HG03097 (cell line): ENCODE measurements at regions not wholly inside any gene's neighbourhood (a gene's known extent, or its start where the extent isn't known, plus 50 kb on each side); places are given as distances from the start of the nearest gene placed in this dataset.

Experiments used
- ATAC-seq: cut with Tn5 transposase; IDR thresholded peaks from one replicate; pipeline ENCODE4 v1.9.1; 2021; ENCODE audit not compliant: unreplicated experiment, low FRiP score

DNA sequence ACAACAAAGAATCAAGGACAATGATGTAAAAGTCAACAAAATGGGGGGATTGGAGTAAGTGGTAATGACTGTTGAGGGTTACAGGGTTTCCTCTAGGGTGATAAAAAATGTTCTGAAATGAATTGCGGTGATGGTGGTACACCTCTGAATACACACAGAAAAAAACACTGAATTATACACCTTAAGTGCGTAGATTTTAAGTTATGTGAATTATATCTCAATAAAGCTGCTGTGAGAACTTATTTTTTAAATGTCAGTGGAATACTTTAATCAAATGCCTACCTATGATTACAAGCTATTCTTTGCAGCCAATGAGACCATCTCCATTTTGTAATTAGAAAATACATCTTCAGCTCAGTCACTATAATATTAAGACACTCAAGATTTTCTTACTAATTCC is 53.5 kb downstream of the ZNF608 start:
- no peak for ATAC-seq

DNA sequence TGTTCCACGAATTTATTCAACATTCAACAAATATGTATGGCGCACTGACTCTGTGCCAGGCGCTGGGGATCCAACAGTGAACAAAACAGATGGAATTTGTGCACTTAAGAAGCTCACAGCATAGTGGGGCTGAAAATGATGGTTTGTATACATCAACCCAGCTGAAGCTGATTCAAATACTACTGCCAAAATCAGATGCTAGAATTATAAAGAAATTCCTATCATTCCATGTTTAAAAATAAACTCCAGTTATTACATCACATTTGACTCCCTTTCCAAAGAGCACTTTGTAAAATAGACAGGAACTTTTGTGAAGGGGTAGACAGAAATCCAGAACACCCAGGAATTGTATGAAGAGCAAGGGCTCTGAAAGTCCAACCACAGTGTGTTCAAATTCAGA is 54.1 kb downstream of the ZNF608 start:
- no peak for ATAC-seq

DNA sequence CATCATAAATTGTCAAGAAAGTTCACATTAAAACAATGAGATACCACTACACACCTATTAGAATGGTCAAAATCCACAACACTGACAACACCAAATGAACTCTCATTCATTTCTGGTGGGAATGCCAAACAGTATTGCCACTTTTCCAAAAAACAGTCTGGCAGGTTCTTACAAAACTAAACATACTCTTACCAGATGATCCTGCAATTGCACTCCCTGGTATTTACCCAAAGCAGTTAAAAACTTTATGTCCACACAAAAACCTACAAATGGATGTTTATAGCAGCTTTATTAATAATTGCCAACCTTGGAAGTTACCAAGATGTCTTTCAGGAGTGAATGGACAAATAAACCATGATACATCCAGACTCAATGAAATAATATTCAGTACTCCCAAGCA is 56.8 kb downstream of the ZNF608 start:
- ATAC-seq = no peak

DNA sequence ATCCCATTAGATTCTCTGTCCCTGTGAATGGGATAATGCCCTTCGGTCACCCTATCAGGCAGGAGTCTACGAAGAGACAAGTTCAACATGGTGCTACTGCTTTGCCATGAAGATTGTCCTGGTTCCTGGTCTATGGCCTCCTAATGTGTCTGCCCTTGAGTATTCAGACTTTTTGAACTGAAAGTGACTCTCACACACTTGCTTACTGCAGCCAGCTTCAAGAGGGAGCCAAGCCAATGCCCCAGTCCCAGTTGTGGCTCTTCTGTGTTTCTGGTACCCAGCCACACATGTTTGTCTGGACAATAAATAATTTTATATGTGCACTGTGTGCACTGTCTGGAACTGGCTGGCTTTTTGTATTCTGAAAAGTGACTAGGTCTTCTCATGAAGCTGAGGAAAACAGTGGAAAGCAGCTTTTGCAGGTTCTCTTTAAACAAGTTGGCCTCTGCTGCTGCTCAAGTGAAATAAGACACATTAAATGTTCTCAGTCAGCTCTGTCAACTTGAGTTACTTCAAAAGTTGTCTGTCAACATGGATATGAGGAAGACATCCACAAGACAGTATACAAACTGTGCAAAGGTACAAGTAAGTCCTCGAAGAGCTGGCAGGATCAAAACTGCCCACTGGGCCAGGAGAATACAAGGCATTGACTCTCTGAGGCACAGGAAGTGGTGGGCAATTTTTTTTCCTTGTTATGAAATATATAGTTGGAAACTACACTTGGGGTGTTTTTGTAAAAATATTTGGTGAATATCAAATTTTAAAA is 60.0 kb downstream of the ZNF608 start:
- no peak for ATAC-seq

DNA sequence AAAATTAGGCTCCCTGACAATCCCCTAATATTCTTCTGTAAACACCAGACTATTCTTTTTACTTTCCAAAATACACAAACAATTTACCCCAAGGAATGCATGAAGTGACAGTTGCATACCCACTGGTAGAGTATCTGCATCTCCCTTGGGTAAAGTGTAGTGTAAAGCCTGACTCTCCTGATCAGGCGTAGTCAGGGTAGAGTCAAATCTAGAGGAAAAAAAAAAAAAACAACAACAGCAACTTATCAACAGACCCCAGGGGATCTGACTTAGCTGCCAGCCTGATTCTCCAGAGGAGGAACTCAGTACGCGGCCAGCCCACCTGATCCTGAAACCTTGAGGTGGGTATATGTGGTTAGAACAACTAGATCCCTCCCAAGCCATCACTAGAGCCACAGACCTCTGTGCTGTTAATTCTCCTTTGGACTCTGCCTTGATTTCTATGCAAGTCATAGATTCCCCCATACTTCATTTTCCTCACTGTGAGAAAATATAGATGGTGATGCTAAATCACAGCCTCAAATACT is 61.0 kb downstream of the ZNF608 start:
- ATAC-seq = no peak

DNA sequence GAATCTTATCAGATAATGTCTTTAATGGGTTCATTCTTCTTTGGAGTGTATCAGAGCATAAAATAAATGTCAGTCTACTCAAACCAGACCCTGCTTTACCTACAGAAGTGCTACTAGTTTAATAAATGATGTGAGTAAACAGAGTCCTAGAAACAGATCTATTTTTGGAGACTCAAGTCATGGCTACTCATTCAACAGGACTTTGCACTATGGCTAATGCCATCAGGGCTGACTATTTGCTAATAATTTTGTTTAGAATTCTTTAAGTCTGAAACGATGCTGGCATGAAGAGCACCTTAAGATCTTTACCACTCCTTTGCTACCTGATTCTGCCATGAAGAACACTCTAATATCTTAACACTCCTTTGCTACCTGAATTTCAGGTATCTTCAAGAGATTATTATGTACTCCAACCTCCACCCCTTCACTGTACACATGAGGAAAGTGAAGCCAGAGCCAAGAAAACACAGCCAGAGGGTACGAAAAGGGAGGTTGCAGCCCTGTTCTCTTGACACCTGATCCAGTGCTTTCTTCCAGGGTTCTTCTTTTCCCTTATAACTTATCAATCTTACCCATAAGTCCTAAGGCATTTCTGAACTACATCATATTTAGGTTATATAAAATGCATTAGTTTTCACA is 62.4 kb downstream of the ZNF608 start:
- ATAC-seq = no peak

DNA sequence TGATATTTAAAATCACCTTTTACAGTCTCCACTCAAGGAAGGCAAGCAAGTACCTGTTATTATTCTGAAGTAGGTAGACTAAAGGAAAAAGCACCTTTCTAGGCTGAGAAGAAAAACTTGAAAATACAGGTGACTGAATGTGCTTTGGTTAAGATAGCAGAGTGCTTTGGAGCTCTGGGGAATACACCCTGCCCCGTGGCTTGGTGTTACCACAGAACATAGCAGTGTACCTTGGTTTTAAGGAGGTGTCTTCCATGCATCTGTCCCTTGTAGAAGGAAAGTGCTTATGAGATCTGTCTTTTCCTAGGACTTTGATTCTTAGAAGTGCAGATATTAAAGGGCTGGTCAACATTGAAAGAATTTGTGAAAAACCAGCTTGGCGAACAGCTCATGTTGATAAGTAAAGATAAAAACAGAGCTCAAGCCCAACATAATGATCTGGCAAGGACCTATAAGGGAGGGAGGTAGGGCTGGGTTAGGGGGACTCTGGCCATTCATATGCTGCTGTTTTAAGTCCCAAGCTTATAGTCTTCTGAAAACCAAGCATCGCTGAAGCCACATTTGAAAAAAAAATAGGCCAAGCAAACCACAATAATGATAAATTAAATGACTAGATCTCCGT is 66.8 kb downstream of the ZNF608 start:
- no peak for ATAC-seq

DNA sequence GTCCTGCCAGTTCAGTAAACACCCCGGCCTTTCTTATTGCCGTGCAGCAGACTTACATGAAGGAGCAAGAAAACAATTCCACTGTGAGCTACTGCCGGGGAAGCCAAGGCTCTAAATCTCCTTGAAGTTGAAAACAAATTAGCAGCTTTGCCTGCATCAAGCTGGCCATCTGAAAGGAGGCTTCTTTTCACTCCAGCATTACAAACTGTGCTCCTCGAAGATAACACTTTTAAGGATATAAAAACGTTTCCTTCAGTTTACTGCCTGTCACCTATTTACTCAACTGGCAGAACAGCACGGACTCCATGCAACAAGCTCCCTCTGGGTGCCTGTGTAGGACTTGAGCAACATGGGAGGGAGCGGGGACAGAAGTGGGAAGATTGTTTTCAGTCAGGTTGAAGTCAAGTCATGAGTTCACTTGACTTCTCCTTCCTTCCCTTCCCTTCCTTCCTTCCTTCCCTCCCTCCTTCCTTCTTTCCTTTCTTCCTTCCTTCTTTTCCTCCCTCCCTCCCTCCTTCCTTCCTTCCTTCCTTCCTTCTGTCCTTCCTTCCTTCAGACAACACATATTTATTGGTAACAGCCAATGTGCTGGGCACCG is 67.4 kb downstream of the ZNF608 start:
- ATAC-seq = no peak

- no peak for ATAC-seq
Observed at GRCh38 chr5:124678468-124678867, 68.0 kb downstream of the ZNF608 start.

DNA sequence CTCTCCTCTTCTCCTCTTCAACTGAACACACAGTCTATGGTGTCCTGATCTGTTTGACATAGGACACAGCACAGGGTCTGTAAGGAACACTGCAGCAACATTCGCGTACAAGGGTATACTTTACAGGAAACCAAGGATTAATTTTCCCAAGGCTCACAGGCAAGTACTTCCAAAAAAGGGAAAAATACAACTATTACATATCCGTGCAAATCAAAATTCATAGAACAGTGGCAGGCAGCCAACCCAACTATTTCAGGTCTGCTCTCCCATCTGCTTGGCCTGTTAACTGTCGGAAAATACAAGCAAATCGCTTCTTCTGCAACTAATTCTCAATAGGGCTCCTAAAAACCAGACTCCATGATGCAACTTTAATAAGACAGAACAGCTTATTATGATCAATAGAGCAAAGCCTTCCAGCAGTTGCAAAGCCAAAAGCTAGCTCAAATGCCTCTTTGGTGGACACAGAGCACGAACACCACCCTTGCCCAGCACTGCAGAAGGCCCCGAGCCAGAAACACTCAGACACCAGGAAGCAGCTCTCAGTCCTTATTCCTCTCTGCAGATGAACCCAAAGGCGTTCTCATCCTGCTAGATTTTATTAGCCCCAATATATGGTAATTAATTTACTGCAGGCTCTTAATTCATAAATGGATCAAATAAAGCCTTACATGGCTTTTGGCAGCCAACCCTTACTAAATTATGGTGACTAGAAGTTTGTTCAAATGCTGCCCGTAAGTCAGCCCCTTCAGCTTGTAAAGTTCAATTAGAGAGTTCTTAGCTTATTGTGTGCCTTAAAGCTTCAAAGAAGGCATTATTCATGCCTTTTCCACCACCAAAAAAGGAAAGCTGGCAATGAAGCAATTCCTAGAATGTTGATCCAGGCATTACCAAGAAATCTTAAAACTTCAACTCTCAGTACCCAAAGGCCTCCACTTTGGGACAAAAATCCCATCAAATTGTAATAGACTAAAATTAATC is 68.8 kb downstream of the ZNF608 start:
- ATAC-seq = no peak

DNA sequence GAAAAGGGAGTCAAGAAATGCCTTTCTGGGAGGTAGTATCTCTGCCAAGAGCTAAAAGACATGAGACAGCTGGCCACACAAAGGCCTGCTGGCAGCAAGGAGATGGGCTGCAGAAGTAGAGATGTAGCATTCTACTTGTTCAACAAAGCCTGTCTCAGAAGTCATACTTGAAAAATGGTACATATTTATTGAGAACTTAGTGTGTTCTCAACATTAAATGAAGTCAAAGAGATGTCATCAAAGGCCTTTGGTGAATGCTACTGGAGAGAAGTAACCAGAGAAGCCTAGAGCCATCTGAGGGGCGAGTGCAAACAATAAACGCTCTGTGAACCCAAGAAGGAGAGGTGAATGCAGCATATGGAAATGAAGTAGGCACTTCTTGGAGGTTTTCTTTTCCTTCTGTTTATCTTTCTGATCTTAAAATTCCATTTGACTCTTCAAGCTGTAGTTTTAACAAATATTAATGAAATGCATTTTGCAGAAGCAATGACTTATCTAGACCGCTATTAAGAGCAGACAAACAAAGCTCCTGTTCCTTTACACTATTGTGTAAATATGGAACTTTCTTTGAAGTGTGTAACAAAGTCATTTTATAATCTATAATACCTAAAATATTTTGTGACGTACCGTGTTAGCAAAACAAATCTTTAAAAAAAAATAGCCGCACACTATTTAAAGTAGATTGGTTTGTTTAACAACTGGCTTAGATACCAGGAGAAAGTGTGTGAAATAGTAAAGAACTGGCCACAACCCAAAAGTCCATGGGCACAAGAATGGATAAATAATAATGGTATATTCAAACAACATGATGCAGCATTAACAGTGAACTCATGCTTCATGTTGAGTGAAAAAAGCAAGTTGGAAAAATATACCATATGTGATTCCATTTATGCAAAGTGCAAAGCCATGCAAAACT is 70.2 kb downstream of the ZNF608 start:
- ATAC-seq = no peak

GRCh38 chr5:124671193-124671592 is 75.2 kb downstream of the ZNF608 start:
- no peak for ATAC-seq

- ATAC-seq = no peak
Observed at GRCh38 chr5:124670722-124671184, 75.7 kb downstream of the ZNF608 start.

- ATAC-seq = no peak
Observed at GRCh38 chr5:124669956-124670721, 76.3 kb downstream of the ZNF608 start.

DNA sequence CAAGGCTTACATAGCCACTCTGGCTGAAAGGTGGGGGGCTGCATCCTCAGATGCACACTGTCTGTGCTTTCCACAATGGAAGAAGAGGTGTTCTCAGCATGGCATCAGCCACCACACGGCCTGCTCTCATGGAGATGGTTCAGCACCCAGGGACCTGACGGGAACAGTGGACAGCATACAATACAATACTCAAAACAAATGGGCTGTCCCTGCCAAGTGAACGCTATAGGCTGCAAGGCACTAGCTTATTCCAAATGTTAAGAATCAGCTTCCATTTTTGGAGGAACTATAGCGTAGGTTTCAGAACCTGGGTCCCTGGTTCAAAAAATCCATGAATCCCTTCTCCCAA is 77.2 kb downstream of the ZNF608 start:
- ATAC-seq = no peak

- ATAC-seq = no peak
Observed at GRCh38 chr5:124668353-124669299, 77.8 kb downstream of the ZNF608 start.

GRCh38 chr5:124665625-124666024 is 80.8 kb downstream of the ZNF608 start:
- ATAC-seq = no peak
